ENCODE measurements at regions not wholly inside any gene's neighbourhood (a gene's known extent, or its start where the extent isn't known, plus 50 kb on each side); places are given as distances from the start of the nearest gene placed in this dataset.

DNA sequence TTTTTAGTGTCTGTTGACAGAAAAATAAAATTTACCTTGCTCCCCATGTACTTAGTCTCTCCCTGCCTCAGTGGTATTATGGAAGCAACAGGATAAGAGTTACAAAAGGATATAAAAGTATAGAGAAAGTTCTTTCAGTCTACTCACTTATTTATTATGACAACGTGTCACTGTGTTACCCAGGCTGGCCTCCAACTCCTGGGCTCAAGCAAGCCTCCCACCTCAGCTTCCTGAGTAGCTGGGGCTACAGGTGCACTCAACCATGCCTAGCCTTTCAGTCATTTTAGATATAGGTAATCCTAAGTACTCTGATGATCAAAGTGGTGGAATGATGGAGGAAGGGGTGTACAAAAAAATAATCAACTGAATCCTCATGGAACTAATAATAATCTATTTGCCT is 215.2 kb upstream of the MKLN1 start:
- Histone ChIP-seq H3K4me3 (ENCODE audit: insufficient read depth in 1 of 2, low read depth in 1 of 2, low read length in 2 of 2) (no peak overlapping the region), H3K4ac (ENCODE audit: low read depth in 1 of 2, low read length in 2 of 2) (no peak overlapping the region), H3K9ac (ENCODE audit: low read length) (peak overlapping the region; percentile 100), H3K36me3 (ENCODE audit: control insufficient read depth in 1 of 2, insufficient read depth in 2 of 2, low read depth in 1 of 2, low read length in 2 of 2) (peaks cover 0 to 18% of the 10 kb centered on the region in 2 experiments), H3K14ac (ENCODE audit: low read length in 2 of 2) (no peak overlapping the region), H2BK120ac (ENCODE audit: low read depth, low read length) (no peak overlapping the region), H3K4me1 (ENCODE audit: control insufficient read depth, insufficient read depth, low read depth, low read length) (peaks cover 4% of the 10 kb centered on the region), H3K27ac (ENCODE audit: low read length, poor library complexity, severe bottlenecking) (no peak overlapping the region), H2AK5ac (ENCODE audit: low read length, severe bottlenecking) (no peak overlapping the region), H4K91ac (ENCODE audit: low read length) (no peak overlapping the region), H3K9me3 (ENCODE audit: control insufficient read depth, low read length) (no peaks in the 10 kb centered on the region), H2BK12ac (ENCODE audit: low read length in 2 of 2) (no peak overlapping the region), H2BK15ac (ENCODE audit: low read depth, poor library complexity, severe bottlenecking) (no peak overlapping the region), H3K79me1 (replicated peaks; ENCODE audit: low read length, poor library complexity, severe bottlenecking) (peaks cover 1% of the 10 kb centered on the region), H2BK5ac (ENCODE audit: low read depth, low read length, poor library complexity, severe bottlenecking) (no peak overlapping the region), H2AFZ (ENCODE audit: low read depth, low read length) (no peak overlapping the region), H4K8ac (ENCODE audit: low read length) (no peak overlapping the region), H3K18ac (ENCODE audit: low read depth in 1 of 2, low read length in 2 of 2) (no peak overlapping the region), H3K27me3 (ENCODE audit: control insufficient read depth in 1 of 2, insufficient read depth in 1 of 2, low read length in 2 of 2) (no peaks in the 10 kb centered on the region), H3K23ac (ENCODE audit: low read length in 2 of 2) (no peak overlapping the region), H3K4me2 (ENCODE audit: low read length, poor library complexity, severe bottlenecking) (no peak overlapping the region)
- 100% methylated on average over 1 of the region's 1 CpG for WGBS
- DNase-seq: no peak

DNA sequence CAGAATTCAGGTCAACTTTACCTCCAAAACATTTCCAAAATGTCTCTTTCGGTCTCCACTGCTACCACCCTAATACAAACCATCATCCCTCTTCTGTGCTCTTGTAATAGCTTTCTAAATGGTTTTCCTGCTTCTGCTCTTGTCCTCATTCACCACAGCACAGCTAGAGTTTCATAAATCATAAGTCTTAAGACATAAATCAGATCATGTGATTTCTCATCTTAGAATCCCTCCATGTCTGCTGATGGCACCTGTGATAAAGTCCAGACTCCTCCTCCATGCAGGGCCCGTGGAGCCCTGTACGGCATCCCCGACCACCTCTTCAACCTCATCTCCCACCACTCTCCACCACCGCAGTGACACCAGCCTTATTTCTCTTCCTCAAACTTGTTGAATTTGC is 212.3 kb upstream of the MKLN1 start:
- 87% methylated on average over 5 of the region's 5 CpGs for WGBS
- no peak overlapping the region for H3K4me3 ChIP-seq (ENCODE audit: insufficient read depth in 1 of 2, low read depth in 1 of 2, low read length in 2 of 2)
- H3K27ac ChIP-seq (ENCODE audit: low read length, poor library complexity, severe bottlenecking): no peak overlapping the region
- H3K18ac ChIP-seq (ENCODE audit: low read depth in 1 of 2, low read length in 2 of 2): no peak overlapping the region
- H2BK5ac ChIP-seq (ENCODE audit: low read depth, low read length, poor library complexity, severe bottlenecking): no peak overlapping the region
- H2BK120ac ChIP-seq (ENCODE audit: low read depth, low read length): no peak overlapping the region
- H2AK5ac ChIP-seq (ENCODE audit: low read length, severe bottlenecking): no peak overlapping the region
- peaks cover 1% of the 10 kb centered on the region for H3K79me1 ChIP-seq (replicated peaks; ENCODE audit: low read length, poor library complexity, severe bottlenecking)
- H2BK15ac ChIP-seq (ENCODE audit: low read depth, poor library complexity, severe bottlenecking): no peak overlapping the region
- H3K4me2 ChIP-seq (ENCODE audit: low read length, poor library complexity, severe bottlenecking): no peak overlapping the region
- no peak overlapping the region for H4K8ac ChIP-seq (ENCODE audit: low read length)
- peaks cover 5% of the 10 kb centered on the region for H3K9me3 ChIP-seq (ENCODE audit: control insufficient read depth, low read length)
- H3K36me3 ChIP-seq (ENCODE audit: control insufficient read depth in 1 of 2, insufficient read depth in 2 of 2, low read depth in 1 of 2, low read length in 2 of 2): peaks cover 0 to 18% of the 10 kb centered on the region in 2 experiments
- no peak overlapping the region for H4K91ac ChIP-seq (ENCODE audit: low read length)
- no peak overlapping the region for H3K14ac ChIP-seq (ENCODE audit: low read length in 2 of 2)
- H3K27me3 ChIP-seq (ENCODE audit: control insufficient read depth in 1 of 2, insufficient read depth in 1 of 2, low read length in 2 of 2): no peaks in the 10 kb centered on the region
- peaks cover 1% of the 10 kb centered on the region for H3K4me1 ChIP-seq (ENCODE audit: control insufficient read depth, insufficient read depth, low read depth, low read length)
- no peak overlapping the region for H3K4ac ChIP-seq (ENCODE audit: low read depth in 1 of 2, low read length in 2 of 2)
- no peak for DNase-seq
- H3K23ac ChIP-seq (ENCODE audit: low read length in 2 of 2): no peak overlapping the region
- H2BK12ac ChIP-seq (ENCODE audit: low read length in 2 of 2): no peak overlapping the region
- H3K9ac ChIP-seq (ENCODE audit: low read length): no peak overlapping the region
- H2AFZ ChIP-seq (ENCODE audit: low read depth, low read length): no peak overlapping the region

DNA sequence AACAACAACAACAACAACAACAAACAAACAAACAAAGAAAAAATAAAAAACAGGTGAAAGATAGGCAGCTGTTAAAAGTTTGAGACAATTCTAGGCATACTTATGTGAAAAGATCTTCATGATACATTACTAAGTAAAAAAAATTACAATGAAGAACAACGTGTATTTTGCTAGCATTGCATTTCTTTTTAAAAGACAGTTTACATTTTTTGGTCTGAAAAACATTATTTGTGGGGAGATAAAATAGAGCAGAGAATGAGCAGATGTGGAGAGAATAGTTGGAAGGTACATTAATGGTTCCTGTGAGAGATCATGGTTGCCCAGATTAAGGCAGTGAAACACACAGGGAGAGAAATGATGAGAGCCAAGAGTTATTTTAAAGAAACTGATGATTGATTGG is 210.2 kb upstream of the MKLN1 start:
- Histone ChIP-seq H3K27me3 (ENCODE audit: control insufficient read depth in 1 of 2, insufficient read depth in 1 of 2, low read length in 2 of 2) (no peaks in the 10 kb centered on the region), H3K18ac (ENCODE audit: low read depth in 1 of 2, low read length in 2 of 2) (no peak overlapping the region), H4K8ac (ENCODE audit: low read length) (no peak overlapping the region), H2BK5ac (ENCODE audit: low read depth, low read length, poor library complexity, severe bottlenecking) (no peak overlapping the region), H3K14ac (ENCODE audit: low read length in 2 of 2) (no peak overlapping the region), H2AK5ac (ENCODE audit: low read length, severe bottlenecking) (no peak overlapping the region), H2BK15ac (ENCODE audit: low read depth, poor library complexity, severe bottlenecking) (no peak overlapping the region), H3K9me3 (ENCODE audit: control insufficient read depth, low read length) (peaks cover 5% of the 10 kb centered on the region), H2AFZ (ENCODE audit: low read depth, low read length) (no peak overlapping the region), H3K36me3 (ENCODE audit: control insufficient read depth in 1 of 2, insufficient read depth in 2 of 2, low read depth in 1 of 2, low read length in 2 of 2) (peaks cover 0 to 18% of the 10 kb centered on the region in 2 experiments), H3K23ac (ENCODE audit: low read length in 2 of 2) (no peak overlapping the region), H3K27ac (ENCODE audit: low read length, poor library complexity, severe bottlenecking) (no peak overlapping the region), H4K91ac (ENCODE audit: low read length) (no peak overlapping the region), H2BK120ac (ENCODE audit: low read depth, low read length) (no peak overlapping the region), H3K4me1 (ENCODE audit: control insufficient read depth, insufficient read depth, low read depth, low read length) (no peaks in the 10 kb centered on the region), H3K4ac (ENCODE audit: low read depth in 1 of 2, low read length in 2 of 2) (no peak overlapping the region), H3K79me1 (replicated peaks; ENCODE audit: low read length, poor library complexity, severe bottlenecking) (peaks cover 1% of the 10 kb centered on the region), H3K4me2 (ENCODE audit: low read length, poor library complexity, severe bottlenecking) (no peak overlapping the region), H3K4me3 (ENCODE audit: insufficient read depth in 1 of 2, low read depth in 1 of 2, low read length in 2 of 2) (no peak overlapping the region), H3K9ac (ENCODE audit: low read length) (no peak overlapping the region), H2BK12ac (ENCODE audit: low read length in 2 of 2) (no peak overlapping the region)
- WGBS: 100% methylated on average over 1 of the region's 1 CpG
- DNase-seq: no peak

DNA sequence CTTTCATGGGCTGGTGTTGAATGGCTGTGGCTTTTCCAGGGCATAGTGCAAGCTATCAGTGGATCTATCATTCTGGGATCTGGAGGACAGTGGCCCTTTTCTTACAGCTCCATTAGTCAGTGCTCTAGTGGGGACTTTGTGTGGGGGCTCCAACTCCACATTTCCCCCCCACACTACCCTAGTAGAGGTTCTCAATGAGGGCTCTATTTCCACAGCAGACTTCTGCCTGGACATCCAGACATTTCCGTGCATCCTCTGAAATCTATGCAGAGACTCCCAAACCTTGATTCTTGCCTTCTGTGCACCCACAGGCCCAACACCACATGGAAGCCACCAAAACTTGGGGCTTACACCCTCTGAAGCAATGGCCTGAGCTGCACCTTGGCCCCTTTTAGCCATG is 208.3 kb upstream of the MKLN1 start:
- no peak overlapping the region for H3K4me2 ChIP-seq (ENCODE audit: low read length, poor library complexity, severe bottlenecking)
- H3K9ac ChIP-seq (ENCODE audit: low read length): no peak overlapping the region
- H4K91ac ChIP-seq (ENCODE audit: low read length): no peak overlapping the region
- no peak overlapping the region for H2AK5ac ChIP-seq (ENCODE audit: low read length, severe bottlenecking)
- H2BK12ac ChIP-seq (ENCODE audit: low read length in 2 of 2): no peak overlapping the region
- no peak overlapping the region for H3K4me3 ChIP-seq (ENCODE audit: insufficient read depth in 1 of 2, low read depth in 1 of 2, low read length in 2 of 2)
- no peaks in the 10 kb centered on the region for H3K27me3 ChIP-seq (ENCODE audit: control insufficient read depth in 1 of 2, insufficient read depth in 1 of 2, low read length in 2 of 2)
- H3K79me1 ChIP-seq (replicated peaks; ENCODE audit: low read length, poor library complexity, severe bottlenecking): no peaks in the 10 kb centered on the region
- no peak overlapping the region for H3K23ac ChIP-seq (ENCODE audit: low read length in 2 of 2)
- peaks cover 0 to 11% of the 10 kb centered on the region in 2 experiments for H3K36me3 ChIP-seq (ENCODE audit: control insufficient read depth in 1 of 2, insufficient read depth in 2 of 2, low read depth in 1 of 2, low read length in 2 of 2)
- H3K14ac ChIP-seq (ENCODE audit: low read length in 2 of 2): no peak overlapping the region
- H3K18ac ChIP-seq (ENCODE audit: low read depth in 1 of 2, low read length in 2 of 2): no peak overlapping the region
- no peak overlapping the region for H2AFZ ChIP-seq (ENCODE audit: low read depth, low read length)
- 100% methylated on average over 1 of the region's 1 CpG for WGBS
- H2BK120ac ChIP-seq (ENCODE audit: low read depth, low read length): no peak overlapping the region
- peaks cover 5% of the 10 kb centered on the region for H3K9me3 ChIP-seq (ENCODE audit: control insufficient read depth, low read length)
- no peak overlapping the region for H3K27ac ChIP-seq (ENCODE audit: low read length, poor library complexity, severe bottlenecking)
- no peak overlapping the region for H2BK15ac ChIP-seq (ENCODE audit: low read depth, poor library complexity, severe bottlenecking)
- H3K4ac ChIP-seq (ENCODE audit: low read depth in 1 of 2, low read length in 2 of 2): no peak overlapping the region
- no peak for DNase-seq
- H4K8ac ChIP-seq (ENCODE audit: low read length): no peak overlapping the region
- no peak overlapping the region for H2BK5ac ChIP-seq (ENCODE audit: low read depth, low read length, poor library complexity, severe bottlenecking)
- H3K4me1 ChIP-seq (ENCODE audit: control insufficient read depth, insufficient read depth, low read depth, low read length): no peaks in the 10 kb centered on the region

All from mesenchymal stem cell (in vitro differentiated cells and primary cell).